DND-41 (cell line): ENCODE measurements at regions not wholly inside any gene's neighbourhood (a gene's known extent, or its start where the extent isn't known, plus 50 kb on each side); places are given as distances from the start of the nearest gene placed in this dataset.

Source experiments
- ATAC-seq: fragments of 200-7000 bp; cut with Tn5 transposase; 3 replicates; pipeline ENCODE4 v1.9.1; 2021; ENCODE audit warnings: low read depth; ENCODE audit not compliant: insufficient read depth
- DNase-seq: peaks from one replicate; pipeline ENCODE4 v3.0.0-alpha.2; 2020
- H2AFZ ChIP-seq: 2 replicates; pipeline ENCODE4 v1.6.0; 2012; ENCODE audit warnings: low read depth, low read length
- H3K27ac ChIP-seq: 2 replicates; pipeline ENCODE4 v1.5.1; 2012; ENCODE audit warnings: low read length, inconsistent platforms
- H3K27me3 ChIP-seq: fragments of 200-600 bp; sonication (generic); 2 replicates; pipeline ENCODE4 v1.6.0; 2012; ENCODE audit warnings: low read length, mild to moderate bottlenecking, inconsistent platforms; ENCODE audit not compliant: insufficient read depth, poor library complexity
- H3K36me3 ChIP-seq: 2 replicates; pipeline ENCODE4 v1.5.1; 2012; ENCODE audit warnings: low read length, inconsistent platforms; ENCODE audit not compliant: insufficient read depth
- H3K4me1 ChIP-seq: 2 replicates; pipeline ENCODE4 v1.5.1; 2012; ENCODE audit warnings: mild to moderate bottlenecking, low read length; ENCODE audit not compliant: insufficient read depth
- H3K4me2 ChIP-seq: 2 replicates; pipeline ENCODE4 v1.6.0; 2012; ENCODE audit warnings: mild to moderate bottlenecking, moderate library complexity, low read length, inconsistent platforms; ENCODE audit not compliant: insufficient read depth
- H3K4me3 ChIP-seq, 2 experiments: fragments of 200-600 bp in 1 of 2; shearing (Covaris generic) in 1 of 2; 2 replicates each; pipeline ENCODE4 v1.5.1; 2012 to 2016; ENCODE audit warnings: inconsistent platforms in 2 of 2, low read length in 2 of 2, mild to moderate bottlenecking in 2 of 2, low read depth in 1 of 2, moderate library complexity in 1 of 2
- H3K79me2 ChIP-seq: 2 replicates; pipeline ENCODE4 v1.6.0; 2012; ENCODE audit warnings: low read length, inconsistent platforms; ENCODE audit not compliant: insufficient read depth
- H3K9ac ChIP-seq: 2 replicates; pipeline ENCODE4 v1.6.0; 2012; ENCODE audit warnings: low read depth, mild to moderate bottlenecking, inconsistent platforms, low read length, moderate library complexity
- H3K9me3 ChIP-seq: 2 replicates; pipeline ENCODE4 v1.5.1; 2012; ENCODE audit warnings: low read length, moderate library complexity, mild to moderate bottlenecking, inconsistent platforms; ENCODE audit not compliant: insufficient read depth, severe bottlenecking
- H4K20me1 ChIP-seq: 2 replicates; pipeline ENCODE4 v1.6.0; 2012; ENCODE audit warnings: low read length; ENCODE audit not compliant: insufficient read depth
- CTCF ChIP-seq: IDR thresholded peaks from 2 replicates; pipeline ENCODE4 v1.5.1; 2012; ENCODE audit warnings: borderline replicate concordance, low read length, moderate library complexity, mild to moderate bottlenecking; ENCODE audit not compliant: poor library complexity, severe bottlenecking; ENCODE audit errors: extremely low read depth
- EZH2 ChIP-seq: IDR thresholded peaks from 3 replicates; pipeline ENCODE4 v1.6.1; 2012; ENCODE audit warnings: borderline replicate concordance, low read depth, mild to moderate bottlenecking, moderate library complexity, low read length, inconsistent platforms; ENCODE audit not compliant: severe bottlenecking

DNA sequence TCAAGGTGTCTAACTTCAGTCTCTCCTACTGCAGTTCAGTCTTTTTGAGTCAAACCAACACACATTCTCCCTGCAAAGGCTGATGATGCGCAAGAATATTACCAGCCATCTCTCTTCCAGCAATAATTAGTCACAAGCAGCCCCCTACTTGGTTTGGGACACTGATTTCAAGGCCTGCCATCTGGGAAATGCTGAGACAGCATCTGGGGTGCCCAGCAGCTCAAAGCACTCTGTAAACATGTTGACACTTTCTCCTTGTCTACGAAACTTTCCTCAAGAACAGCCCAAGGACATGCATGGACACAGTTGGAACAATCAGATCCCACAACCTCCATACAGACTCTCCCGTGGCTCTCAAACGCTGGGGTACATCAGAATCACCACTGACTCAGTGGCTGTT lies 149.2 kb upstream of the RPL38 start:
- Histone ChIP-seq H3K27ac (no peak overlapping the region), H2AFZ (no peak overlapping the region), H3K4me3 (no peak overlapping the region), H3K79me2 (no peaks in the 10 kb centered on the region), H3K27me3 (peaks cover 4% of the 10 kb centered on the region), H3K4me1 (no peaks in the 10 kb centered on the region), H3K9me3 (no peaks in the 10 kb centered on the region), H4K20me1 (no peaks in the 10 kb centered on the region), H3K9ac (no peak overlapping the region), H3K4me2 (no peak overlapping the region), H3K36me3 (no peaks in the 10 kb centered on the region)
- DNase-seq (no peak), ATAC-seq (no peak)
- TF ChIP-seq CTCF (no peak), EZH2 (no peak)

GRCh38 chr17:74055508-74056160 lies 147.8 kb upstream of the RPL38 start:
- Histone ChIP-seq H3K9ac (no peak overlapping the region), H2AFZ (no peak overlapping the region), H4K20me1 (no peaks in the 10 kb centered on the region), H3K27ac (no peak overlapping the region), H3K9me3 (no peaks in the 10 kb centered on the region), H3K36me3 (no peaks in the 10 kb centered on the region), H3K79me2 (no peaks in the 10 kb centered on the region), H3K4me3 (no peak overlapping the region), H3K4me1 (no peaks in the 10 kb centered on the region), H3K4me2 (no peak overlapping the region), H3K27me3 (peaks cover 2% of the 10 kb centered on the region)
- no peak for DNase-seq
- TF ChIP-seq EZH2 (no peak), CTCF (no peak)
- ATAC-seq = no peak

DNA sequence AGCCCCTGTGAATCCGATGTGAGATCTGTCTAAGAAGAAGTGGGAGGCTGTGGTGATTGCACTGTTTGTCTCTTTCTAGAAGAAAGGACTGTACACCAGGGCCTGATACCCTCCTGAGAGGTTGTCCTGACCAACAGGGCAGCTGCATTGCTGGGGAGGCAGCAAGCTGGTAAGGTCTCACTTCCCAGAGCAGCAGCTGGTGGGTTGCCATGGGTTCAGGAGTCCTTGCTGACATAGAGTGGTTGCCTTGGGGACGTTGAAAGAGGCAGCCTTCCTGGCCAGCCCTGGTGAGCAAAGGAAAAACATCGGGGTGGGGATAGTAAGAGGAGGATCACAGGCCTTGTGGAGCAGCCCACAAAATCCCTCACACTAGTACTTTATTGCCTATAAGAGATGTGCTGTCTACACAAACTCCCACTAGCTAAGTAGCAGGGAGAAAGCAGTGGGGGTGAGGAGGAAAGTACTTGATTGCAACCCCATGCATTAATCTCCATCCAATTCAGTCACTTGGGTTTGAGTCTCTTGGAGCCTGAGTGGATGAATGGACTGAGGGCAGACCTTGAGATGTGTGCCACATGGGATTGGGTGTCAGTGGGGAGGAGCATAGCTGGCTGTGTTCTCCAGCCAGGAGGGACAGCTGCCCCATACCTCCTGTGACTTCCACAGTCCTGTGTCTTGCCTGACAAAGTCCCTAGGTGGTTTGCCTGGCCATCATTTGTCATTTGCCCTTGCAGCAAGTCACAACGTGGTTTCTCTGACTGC lies 143.8 kb upstream of the RPL38 start:
- H3K4me2 ChIP-seq = no peak overlapping the region
- H3K27me3 ChIP-seq = peaks cover 5% of the 10 kb centered on the region
- no peaks in the 10 kb centered on the region for H3K36me3 ChIP-seq
- DNase-seq = no peak
- no peaks in the 10 kb centered on the region for H3K79me2 ChIP-seq
- TF ChIP-seq CTCF (no peak), EZH2 (no peak)
- ATAC-seq = no peak
- H2AFZ ChIP-seq = no peak overlapping the region
- H3K27ac ChIP-seq = no peak overlapping the region
- H4K20me1 ChIP-seq = no peaks in the 10 kb centered on the region
- no peak overlapping the region for H3K9ac ChIP-seq
- no peaks in the 10 kb centered on the region for H3K9me3 ChIP-seq
- no peak overlapping the region for H3K4me3 ChIP-seq
- no peaks in the 10 kb centered on the region for H3K4me1 ChIP-seq
